DMS153 treated with DMSO at 0.1 percent for 48 hours (cell line): ENCODE measurements at regions not wholly inside any gene's neighbourhood (a gene's known extent, or its start where the extent isn't known, plus 50 kb on each side); places are given as distances from the start of the nearest gene placed in this dataset.

ENCODE experiments used
- DNase-seq: peaks from one replicate; lab custom pipeline; 2025; ENCODE audit not compliant: unreplicated experiment; lab: John Stamatoyannopoulos, UW

DNA sequence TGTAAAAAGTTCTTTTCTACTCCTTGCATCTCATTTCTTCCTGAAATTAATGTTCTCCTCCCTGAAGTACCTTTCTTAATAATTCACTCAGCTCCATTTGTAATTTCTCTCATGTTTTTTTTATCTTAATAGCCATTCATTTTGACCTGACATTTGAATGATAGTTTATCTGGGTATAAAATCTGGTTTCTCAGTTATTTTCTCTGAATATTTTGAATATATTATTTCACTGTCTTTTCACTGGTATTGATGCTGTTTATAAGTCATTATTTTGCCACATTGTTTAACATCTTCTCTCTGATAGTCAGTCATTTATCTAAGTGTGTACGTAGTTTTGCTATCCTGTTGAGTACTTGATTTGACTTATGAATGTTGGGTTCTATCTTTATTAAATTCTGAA, 68.8 kb upstream of the ARHGAP18 start:
- DNase-seq: no peak

DNA sequence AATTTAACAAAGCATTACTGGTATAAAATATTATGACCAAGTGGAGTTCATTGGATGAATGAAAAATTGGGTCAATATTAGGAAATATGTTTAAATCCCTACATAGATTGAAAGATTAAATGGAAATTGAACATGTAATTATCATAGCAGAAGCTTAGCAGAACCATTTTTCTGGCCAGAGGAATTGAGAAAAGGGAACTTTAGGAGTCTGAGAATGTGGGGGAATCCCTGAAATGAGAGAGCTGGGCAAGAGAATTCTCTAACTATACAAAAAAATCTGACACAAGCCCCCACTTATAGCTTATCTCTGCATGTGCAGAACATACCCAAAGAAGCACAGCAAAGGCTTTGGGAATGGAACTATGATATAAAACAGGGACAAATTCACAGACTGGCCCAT, 67.4 kb upstream of the ARHGAP18 start:
- DNase-seq: no peak

DNA sequence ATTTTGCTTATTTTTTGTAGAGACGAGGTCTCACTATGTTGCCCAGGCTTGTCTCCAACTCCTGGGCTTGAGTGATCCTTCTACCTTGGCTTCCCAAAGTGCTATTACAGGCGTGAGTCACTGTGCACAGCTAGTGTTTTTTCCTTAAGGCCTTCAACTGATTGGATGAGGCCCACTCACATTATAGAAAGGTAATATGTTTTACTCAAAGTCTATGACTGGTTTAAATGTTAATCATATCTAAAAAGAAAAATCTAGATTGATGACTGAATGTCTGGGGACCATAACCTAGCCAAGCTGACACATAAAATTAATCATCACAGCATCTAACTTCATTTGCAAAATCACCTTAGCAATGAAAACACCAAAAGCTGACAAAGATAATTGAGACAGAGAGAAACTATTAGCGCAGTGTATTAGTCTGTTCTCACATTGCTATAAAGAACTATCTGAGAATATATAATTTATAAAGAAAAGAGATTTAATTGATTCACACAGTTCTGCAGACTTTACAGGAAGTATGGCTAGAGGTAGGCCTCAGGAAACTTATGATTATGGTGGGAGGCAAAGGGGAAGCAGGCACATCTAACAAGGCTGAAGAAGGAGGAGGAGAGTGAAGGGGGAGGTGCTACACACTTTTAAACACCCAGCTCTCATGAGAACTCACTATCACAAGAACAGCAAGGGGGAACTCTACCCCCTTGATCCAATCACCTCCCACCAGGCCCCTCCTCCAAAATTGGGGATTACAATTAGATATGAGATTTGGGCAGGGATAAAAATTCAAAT, 66.8 kb upstream of the ARHGAP18 start:
- DNase-seq: no peak

DNA sequence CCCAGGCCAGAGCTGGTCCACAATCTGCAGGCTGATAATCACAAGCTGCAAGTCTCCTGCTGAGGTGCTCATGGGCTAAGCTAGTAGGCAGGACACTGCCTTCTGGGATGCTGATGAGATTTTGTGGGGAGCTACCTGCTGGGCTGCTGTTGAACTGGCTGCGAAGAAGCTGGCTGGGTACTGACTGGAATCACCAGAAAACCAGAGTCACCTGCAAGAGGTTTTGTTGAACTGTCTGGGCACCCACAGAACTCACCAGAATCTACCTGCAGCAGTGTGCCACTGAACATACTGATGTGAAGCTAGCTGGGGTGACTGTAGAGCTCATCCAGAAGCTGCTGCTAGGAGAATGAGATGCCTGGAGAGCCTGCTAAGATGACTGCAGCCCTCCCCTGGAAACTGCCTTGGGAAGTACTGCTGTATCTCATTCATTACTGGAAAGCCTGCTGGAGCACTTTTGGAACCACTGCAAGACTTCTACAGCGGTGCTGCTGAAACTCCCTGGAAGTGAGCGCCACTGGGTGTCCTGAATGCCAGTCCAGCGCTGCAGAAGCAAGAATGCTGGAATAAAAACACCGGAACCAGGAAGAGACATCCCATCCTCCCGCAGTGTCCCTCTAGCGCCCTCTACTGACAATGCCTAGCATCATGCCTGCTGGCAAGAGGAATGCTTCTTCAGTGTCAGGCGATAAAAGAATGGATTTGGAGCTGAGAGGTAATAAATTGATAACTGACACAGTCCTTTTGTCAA, 64.9 kb upstream of the ARHGAP18 start:
- peak; percentile 53 for DNase-seq

DNA sequence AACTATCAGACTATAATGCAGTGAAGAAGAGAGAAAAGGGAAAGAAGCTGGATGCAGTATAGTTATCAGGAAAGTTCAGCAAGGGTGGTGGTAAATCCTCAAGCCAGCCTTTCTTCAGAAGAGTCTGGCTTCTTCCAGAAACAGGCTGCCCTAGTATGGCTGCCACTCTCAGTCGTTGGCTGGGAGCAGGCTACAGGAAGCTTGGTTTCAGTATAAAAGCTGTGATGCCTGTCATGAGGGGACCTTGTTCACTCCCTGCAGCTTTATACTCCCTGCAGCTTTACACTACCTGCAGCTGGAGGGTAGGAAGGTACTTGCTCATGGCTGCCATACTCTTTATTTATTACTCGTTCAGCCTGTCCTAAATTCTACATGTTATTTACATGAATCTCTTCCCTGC, 63.3 kb upstream of the ARHGAP18 start:
- DNase-seq: no peak

DNA sequence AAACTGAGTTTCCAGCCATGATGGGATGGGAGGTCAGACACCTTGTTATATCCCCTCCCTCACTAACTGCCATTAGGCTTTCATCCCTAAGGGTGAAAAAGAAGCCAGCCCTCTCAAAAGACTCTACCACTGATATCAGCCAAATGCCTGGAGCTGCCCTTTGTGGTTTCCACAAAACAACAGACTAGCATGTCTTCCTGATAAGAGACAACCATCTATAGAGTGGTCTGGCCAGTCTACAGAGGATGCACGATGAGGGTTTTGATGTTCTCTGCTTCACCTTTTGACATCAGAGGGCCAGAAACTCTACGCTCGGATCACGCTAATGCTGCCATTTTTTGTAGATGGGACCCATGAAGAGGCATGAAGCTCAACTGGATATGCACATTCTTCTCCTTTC, 61.7 kb upstream of the ARHGAP18 start:
- no peak for DNase-seq

DNA sequence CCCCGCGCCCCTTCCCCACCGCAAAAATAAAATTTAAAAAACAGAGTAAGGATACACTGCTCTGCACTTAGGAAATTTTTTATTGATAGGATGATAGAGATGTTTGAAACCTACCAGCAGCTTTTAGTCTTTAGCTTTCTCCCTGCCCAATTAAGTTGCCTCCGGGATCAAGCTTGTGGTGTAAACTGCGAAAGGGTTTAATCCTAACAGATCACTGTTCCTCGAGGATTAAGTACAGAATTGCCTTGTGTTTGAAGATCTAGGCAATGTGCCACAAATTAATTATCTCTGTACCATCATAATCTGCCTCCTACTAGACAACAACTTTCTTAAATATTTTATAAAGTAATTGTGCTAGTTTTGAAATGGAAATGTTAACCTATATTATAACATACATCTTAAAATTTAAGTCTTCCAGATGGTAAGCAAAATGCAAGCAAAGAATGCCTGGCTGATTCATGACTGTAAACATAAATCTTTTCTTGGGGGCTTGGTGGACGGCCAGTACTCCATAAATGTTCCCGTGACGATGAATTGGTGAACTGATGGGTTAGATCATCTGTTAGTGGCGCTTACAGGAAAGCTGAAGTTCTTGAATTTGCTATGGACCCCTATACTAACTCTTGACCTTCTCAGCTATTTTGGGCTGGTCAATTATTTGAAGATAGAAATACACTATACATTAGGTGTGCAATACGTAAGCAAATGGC, 58.0 kb upstream of the ARHGAP18 start:
- no peak for DNase-seq

DNA sequence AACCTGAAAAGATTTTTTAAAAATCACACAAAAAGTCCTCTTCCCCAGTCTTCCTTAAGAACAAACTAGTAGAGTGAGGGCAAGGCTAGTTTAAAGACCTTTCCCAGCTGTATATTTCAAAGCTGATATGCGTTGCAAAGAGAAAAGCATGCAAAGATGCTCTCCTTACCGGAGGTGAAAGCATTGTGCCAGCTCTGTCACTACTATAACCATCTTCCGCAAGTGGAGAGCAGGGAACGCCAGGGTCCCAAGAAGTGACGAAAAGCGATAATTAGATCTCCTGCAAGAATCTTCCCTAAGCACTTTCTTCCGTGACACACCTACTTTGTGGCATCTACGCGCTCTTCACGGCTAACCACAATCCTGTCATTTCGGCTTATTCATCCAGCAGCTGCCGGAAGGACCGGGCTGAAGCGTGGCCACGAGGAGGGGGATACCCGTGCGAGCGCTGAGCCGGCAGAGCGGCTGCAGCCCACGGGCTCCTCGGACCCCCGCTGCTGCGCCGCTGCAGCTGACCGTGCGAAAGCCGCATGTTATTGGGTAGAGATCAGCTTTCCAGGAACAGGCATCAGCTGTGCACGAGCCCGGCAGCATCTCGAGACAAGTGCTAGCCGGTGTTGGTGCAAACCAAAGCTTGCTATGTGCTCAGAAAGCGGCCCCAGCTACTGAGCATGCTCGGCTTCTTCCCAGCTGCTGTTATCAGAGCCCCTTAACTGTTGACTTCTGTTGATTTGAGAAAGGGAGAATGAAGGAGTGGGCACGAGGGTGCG, 57.2 kb upstream of the ARHGAP18 start:
- peak; percentile 37 for DNase-seq

DNA sequence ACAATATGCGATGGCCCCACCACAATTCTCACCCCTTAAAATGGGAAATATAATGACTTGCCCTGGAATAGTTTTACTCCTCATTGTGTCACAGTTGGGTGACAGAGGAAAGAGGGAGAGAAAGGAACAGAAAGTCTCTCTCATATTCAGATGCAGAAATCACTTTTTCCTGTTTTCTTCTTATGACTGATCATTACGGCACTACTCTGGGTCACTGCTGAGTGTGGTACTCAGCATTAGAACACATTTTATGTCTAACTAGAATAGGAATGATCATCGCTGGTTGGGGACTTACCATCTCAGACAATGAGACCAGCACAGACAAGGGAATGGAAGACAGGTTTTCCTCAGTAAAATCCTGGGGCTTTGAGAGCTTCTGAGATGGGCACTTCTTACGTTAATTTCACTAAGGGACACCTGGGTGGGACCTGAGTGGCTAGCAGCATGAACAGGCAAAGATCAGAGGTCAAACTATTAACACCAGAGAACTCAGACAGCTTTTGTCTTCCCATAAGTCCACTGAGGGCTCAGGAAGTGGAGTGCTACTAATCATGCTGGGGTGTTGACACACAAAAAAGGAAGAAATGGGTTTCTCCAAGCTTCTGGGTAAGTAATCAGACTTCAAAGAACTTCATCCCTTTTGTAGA, 54.9 kb upstream of the ARHGAP18 start:
- DNase-seq: no peak

DNA sequence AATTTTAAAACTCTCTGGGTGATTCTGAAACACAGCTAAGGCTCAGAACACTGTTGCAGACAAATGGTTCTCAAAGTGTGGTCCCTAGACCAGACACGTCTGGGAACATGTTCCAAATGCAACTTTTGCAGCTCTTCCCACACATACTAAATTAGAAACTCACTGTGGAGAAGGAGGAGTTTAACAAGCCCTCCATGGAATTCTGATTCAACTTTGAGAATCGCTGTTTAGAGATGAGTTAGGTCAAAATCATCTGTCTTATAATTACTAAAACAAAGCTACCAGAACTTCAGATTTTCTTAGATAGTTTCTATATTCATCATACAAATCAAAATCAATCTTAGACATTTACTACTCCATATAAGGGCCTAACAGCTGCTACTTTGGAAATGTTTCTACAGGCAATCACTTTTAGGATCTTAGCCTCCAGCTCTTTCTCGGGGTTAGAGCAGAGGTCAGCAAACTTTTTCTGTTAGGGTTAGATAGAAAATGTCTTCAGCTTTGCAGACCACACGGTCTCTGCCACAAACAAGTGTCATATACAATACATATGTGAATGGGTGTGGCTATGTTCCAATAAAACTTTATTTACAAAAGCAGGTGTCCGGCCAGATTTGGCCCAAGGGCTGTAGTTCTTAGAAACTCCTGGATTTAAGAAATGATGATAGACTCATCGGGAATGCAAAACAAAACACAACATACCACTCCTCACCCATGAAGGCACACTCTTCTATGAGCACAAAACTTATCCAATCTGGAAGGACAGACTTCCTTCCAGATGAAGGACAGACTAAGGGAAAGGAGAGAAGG, 50.0 kb upstream of the ARHGAP18 start:
- no peak for DNase-seq
